ENCODE measurements at regions not wholly inside any gene's neighbourhood (a gene's known extent, or its start where the extent isn't known, plus 50 kb on each side); places are given as distances from the start of the nearest gene placed in this dataset.

GRCh38 chr5:26737348-26738265, 300.8 kb downstream of the CDH9 start:
- TF ChIP-seq CTCF (IDR thresholded peaks at IDR 0.05), result no peak
- TF ChIP-seq POLR2AphosphoS5 (IDR thresholded peaks at IDR 0.05), result no peak

Measured in suprapubic skin (tissue), 3 donors.